NCI-H1105 (cell line): ENCODE measurements at regions not wholly inside any gene's neighbourhood (a gene's known extent, or its start where the extent isn't known, plus 50 kb on each side); places are given as distances from the start of the nearest gene placed in this dataset.

Source experiments
- DNase-seq: peaks from one replicate; lab custom pipeline; 2025; lab: John Stamatoyannopoulos, UW

DNA sequence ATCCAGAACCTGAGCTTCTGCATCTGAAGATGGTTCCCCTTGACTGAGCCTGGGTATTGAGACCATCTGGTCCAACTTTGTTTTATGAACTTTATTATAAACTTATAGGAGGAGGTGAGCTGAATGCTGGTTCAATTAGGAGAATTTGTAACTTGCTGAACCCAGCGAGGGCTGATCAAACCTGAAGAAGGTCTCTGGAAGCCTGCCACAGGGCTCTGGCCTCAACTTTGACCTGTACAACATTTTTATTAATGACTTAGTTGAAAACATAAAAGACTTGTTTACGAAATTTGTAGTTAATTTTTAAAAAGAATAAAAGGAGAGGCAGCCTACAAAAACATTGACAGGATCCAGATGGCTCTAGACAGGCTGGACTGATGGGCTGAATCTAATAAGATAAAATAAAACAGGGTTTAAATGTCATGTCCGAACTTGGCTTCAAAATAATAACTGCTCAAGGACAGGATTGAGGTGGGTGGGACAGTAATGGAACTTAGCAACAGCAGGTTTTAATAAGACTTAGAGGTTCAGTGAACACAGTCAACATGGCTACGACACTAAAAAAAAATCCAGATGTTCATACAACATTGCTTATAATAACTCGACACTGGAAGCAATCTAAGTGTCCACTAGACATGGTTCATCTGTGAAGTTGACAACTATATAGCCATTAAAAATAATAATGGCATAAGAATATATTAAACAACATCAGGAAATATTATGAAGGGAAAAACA lies 53.4 kb upstream of the GJB5 start:
- no peak for DNase-seq
